MV-4-11 (cell line): ENCODE measurements at regions not wholly inside any gene's neighbourhood (a gene's known extent, or its start where the extent isn't known, plus 50 kb on each side); places are given as distances from the start of the nearest gene placed in this dataset.
"Not testable (repeated sequence)": the region's sequence is repeated elsewhere in the genome, so short reads cannot be mapped to it uniquely, and the experiment has no call there.

ENCODE experiments used
- DNase-seq: peaks from one replicate; lab custom pipeline; 2025; lab: John Stamatoyannopoulos, UW

DNA sequence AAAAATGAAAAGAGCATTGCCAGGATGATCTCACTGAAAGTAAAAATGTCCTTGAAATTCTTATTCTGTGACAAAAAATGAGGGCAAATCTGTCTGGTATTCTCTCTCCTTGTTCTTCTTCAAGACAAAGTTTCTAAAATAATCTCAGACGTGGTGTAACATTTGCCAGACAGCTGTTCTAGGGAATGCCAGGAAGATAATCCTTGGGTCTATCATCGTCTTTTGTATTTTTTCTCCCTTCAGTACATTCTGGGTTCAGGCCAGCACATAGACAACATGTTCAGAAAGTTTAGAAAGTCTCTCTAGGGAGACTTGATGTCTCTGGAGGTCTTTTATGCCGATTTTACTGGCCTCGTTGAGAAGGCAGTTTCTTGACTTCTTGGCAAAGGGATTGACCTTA is 121.2 kb upstream of the HES1 start:
- DNase-seq: no peak

DNA sequence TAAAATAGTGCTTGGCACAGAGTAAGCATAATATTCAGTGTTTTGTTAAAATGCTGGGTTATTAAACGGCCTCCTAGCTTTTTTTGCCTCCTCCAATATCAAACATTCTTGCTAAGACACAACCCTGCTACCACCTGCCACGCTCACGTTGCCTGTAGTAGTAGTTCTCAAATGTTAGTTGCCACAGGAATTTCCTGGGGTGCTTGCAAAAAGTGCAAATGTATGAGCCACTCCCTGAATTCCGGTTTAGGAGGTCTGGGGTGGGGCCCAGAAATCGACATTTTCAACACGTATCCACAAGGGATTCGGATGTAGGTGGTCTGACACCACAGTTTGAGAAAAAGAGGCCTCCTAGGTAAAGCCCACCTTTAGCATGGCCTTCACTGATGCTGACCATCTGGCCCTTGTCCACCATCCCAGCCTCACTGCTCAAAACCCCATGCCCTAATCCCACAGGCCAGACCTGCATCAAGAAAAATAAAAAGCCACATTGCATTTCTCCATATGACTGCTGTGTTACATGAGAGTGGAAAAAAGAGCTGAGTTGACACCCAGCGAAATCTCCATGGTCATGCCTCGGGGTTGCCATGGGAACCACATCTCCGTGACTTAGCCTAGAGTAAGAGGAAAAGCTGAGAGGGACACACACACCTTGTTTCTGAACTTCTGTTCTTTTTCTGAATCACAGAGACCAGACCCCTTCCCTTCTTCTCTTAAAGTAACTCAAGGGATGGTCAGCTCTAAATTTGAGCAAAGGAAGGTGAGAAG is 116.4 kb upstream of the HES1 start:
- no peak for DNase-seq

DNA sequence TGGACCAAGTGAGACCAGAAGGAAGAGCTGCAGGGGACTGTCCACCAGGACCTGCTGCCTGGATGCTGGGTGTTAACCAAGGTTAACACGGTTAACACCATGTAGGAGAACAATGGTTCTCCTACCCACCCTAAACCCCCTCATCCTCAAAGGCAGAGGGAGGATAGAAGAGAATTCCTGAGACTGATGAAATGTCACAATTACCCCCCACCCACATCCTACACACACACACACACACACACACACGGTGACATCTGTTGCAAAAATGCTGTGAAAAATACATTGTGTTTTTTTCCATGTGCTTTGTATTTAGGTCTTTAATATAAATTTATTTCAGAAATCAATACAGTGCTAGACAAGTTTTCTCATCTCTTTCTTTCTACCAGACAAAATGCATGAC is 113.9 kb upstream of the HES1 start:
- no peak for DNase-seq

DNA sequence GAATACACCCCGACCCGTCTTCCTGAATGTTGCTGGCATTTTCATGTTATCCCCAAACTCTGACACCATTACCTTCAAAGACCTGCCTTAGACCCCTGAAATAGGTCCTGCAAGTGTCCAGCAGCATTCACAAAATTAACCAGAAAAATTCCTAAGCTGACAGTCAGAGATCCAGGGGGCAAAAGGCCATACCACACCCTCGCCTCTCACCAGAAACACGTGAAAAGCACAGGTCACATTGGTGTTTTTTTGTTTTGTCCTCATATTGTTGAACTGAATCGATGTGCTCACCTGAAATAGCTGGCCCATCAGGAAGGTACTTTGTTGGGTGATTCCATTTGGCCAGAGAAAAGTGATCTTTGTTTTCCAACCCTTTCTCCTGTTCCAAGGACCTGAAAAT is 113.1 kb upstream of the HES1 start:
- no peak for DNase-seq

DNA sequence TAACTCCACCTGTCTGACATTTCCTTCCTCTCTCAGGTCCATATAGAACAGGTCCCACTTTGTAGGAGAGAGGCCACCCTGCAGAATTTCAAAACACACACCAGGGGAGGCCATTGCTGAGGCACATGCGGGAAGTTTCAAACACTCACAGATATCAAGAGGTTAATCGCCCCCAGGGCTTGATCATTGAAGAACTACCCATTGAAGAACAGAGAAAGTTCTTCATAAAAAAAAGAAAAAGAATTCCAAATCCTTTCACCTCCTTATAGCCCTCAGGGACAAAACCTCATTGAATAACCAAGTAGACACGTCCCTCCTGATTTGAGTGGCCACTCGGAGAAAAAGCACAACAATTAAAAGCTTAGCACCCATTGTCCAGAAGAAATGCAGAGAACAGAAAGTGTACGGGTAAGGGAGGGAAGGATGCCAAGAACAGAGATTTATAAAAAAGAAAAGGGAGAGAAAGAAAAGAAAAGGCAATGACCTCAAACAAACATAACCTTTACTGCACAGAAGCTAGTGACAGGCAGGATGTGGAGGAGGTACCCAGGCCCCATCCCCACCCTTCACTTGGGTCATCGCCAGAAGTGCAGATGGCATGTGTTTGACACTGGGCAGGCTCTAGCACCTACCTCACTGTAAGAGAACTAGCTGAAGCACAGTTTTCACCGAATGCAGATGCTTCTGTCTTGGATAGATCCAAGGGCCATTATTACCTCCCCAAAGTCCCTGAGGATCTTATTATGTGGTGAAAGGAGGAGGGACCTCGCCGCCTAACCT is 112.3 kb upstream of the HES1 start:
- DNase-seq: no peak

DNA sequence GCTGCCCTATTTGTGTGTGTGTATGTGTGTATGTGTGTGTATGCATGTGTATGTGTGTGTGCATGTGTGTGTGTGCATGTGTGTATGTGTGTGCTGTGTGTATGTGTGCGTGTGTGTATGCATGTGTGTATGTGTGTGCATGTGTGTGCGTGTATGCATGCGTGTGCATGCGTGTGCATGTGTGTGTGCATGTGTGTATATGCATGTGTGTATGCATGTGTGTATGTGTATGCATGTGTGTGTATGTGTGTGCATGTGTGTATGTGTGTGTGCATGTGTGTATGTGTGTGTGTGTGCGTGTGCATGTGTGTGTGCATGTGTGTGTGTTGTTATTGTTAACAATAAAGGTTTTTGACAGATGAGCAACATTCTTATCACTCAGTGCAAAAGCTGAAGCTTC is 110.8 kb upstream of the HES1 start:
- DNase-seq: no peak

DNA sequence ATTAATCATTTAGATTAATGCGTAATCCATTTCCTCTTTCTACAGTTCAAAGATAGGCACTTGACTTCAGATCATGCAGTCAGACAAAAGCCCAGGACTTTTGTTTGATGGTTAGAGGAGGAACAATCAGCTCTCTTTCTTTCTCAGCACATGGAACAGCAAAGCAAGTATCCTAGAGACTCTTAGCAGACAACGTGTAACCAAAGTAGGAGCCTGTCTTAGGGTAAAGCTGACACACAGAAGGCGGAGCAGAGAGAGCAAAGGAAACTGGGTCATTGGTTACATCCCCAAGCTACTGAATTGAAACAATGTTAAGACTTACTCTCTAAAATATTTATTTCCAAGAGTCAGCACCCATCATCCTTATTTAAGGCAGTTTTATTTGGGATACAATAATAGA is 110.0 kb upstream of the HES1 start:
- DNase-seq: no peak

DNA sequence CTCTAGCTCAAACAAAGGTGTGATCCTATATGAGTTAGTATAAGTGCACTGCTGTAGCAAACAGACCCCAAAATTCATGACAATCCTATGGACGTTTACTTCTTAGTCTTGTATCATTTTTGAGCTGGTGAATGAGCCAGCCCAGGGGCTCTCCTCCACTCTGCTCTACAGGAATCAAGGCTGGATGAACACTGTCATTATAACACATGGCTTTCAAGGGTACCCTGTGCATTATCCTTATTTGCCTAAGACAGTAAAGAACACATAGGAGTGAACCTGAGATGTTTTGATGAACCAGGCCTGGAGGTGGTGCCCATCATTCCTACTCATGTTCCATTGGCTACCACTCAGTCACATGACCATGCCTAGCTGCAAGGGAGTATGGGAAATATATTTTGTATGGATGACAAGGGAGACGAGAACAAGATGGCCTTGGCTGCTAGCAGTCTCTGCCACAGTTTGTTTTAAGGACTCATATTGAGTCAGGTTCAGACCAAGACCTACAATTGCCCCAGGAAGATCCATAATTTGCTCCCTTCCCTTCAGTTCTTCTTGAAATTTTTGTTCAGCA is 107.4 kb upstream of the HES1 start:
- no peak for DNase-seq

DNA sequence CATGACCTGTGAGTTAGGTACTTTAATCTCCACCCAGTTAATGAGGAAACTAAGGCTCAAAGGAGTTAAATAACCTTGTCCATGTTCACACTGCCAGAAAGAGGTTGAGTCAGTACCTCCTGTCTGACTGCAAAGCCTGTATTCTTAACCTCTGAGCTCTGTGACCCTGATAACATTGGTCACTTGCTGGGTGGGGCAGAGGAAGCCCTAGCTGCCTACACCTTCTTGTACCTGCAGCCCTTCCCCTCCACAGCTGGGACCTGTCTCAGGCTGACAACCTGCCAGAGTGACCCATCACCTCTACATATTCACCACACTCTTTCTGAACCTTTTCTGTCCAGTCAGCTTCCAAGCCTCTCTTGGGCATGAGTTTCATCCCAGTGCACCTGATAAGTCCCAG is 106.1 kb upstream of the HES1 start:
- DNase-seq: no peak

DNA sequence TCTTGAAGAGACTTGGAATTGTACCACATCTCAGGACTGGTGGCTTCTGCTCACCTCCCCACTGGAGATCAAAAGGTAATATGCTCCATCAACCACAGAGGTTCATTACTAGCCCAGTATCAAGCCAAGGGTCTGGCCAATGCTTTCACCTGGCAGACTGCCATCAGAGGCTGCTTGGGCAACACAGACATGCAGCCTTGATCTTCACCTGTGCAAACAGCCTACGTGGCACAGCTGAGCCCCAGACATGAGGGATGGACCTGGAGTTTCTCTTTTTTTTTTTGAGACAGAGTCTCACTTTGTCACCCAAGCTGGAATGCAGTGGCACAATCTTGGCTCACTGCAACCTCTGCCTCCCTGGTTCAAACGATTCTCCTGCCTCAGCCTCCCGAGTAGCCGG is 105.6 kb upstream of the HES1 start:
- DNase-seq: no peak

DNA sequence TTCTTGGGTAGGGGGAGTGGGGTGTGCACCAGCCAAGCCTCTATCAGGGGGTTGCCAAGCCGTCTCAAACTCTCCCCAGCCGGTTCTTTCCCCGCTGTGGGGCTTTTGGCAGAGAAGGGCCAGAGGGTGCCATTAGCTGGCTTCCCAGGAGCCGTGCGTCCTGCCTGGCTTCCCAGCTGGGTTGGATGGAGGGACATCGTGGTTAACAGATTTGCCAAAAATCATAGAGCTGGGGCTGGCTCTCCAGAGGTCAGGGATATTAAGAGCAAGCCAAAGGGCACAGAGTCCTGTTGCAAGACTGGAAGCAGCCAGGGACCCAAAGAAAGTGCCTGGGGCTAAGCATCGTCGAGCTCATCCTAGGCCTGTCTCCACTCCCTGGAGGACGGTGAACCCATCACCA is 104.6 kb upstream of the HES1 start:
- no peak for DNase-seq

DNA sequence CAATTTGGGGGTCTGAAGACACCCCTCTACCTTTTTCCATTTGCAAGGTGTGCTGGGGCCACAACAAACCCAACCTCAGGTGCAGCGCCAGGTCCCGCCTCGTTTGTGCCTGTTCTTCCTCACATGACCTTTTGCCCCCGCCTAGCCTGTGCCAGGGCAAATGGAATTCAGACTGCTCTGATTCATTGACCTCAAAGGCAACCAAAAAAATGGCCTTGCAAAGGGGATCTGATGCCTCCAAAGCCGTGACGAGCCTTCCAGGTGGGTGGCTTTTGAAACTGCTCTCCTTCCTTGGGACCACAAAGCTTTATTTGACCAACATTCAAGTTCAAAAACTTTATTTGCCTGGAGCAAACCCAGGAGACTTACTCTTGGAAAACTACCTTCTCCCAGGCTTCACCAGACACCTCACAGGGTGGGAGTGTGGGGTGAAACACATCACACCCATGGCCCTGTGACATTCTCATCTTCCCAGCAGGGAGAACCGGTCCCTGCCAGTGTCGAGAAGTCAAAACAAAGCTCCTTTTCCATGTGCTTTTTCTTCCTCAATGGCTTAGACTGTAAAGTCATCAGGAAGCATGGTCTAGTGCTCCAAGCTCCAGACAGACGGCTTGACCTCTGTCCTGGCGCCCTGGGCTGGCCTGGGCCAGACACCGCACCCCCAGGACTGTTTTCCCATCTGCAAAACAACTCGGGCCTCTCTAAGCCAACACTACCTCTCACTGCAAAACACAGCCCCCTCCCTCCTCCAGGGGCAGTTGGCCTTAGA is 103.9 kb upstream of the HES1 start:
- DNase-seq: no peak

DNA sequence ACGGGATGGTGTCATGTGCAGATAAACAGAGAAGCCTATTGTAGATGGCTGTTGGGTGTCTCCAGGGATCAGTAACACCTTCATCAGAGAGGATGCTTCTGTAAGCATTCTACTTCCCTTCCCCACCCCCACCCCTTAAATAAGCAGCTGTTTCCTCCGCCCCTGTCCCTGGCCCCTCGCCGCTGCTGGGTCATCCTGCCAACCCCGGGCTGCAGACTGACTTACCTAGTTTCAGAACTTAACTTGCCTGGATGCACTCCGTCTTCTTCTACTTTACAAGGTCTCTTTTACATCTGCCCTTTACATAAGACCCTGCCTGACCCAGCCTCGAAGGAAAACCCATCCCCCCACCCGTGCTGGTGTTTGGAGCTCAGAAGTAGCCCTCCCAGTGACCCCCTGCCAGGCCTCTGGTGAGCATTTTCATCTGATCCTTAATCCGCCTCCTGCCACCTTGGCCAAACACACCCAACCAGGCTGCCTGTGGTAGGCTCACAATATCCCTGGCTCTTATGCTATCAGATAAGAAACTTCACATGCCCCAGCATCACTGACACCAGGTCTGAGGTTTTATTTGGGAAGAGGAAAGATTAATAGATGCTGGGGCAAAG is 103.0 kb upstream of the HES1 start:
- no peak for DNase-seq

DNA sequence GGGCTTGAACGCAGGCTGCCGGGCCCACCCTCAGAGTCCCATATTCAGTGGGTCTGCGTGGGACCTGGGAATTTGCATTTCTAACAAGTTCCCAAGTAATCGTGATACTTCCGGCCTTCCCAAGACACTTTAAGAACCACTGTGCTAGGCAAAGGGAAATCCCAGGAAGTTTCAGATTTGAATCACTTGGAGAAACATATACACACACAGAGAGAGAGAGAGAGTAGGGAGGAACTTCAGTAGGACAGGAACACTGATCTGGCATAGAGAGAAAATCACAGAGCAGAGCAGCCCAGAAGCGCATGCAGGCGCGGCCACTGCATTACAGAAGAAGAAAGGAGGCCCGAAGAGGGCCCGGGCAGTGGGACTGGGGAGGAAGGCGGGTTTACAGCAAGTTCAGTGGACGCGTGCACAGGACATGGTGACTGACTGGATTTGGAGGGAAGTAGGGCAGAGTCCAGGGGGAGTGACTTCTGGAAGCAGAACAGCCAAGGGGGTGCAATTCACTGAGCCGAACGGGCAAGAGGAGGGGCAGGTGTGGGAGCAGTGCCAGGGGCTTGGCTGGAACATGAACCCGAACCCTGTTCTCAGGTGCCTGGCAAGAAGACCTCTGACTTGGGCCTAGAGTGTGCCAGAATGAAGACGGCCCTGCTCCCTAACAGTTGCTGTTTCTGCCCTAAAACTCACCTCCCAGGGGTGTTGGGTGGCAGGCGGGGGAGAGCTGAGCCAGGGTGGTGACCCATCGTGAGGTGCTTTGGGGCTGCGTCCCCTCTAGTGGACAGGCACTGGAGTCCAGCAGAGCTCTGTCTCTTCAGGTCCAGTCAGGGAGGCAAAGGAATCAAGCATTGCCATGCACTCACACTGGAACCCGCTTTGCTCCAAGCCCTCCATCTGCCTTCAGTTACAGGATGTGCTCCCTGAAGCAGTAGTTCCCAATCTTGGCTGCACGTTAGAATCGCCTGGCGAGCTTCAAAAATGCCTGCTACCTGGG is 101.3 kb upstream of the HES1 start:
- no peak for DNase-seq

DNA sequence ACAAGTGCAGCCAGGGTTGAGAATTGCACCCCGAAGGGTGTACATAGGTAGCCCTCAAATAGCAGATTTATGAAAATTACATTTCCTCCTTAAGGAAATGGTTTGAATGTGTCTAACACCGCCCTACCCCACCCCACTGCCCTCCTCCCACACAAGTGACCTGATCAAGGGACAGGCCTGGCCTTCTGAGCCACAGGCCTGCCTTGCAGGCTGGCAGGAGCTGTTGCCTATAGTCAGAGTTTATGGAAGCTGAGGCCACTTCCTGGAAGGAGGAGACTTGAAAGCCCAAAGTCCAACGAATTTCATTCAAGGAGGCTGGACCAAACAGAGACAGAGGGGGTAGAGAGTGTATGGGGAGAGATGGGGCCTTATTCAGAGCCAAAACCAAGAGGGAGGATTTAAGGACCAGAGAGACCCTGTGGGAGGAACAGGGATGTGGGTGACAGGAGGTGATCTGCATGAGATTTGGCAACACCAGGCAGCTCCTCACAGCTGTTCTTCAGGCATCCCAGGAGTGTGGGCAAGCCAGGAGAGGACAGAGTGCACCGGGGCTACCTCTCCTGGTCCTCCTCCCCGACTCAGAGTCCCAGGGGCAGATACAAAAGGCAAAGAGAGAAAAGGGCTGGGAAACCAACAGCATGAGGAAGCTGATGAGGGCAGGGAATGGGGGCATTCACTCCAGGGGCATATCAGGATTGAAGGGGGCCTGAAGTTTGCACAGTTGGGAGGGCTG is 100.4 kb upstream of the HES1 start:
- no peak for DNase-seq

DNA sequence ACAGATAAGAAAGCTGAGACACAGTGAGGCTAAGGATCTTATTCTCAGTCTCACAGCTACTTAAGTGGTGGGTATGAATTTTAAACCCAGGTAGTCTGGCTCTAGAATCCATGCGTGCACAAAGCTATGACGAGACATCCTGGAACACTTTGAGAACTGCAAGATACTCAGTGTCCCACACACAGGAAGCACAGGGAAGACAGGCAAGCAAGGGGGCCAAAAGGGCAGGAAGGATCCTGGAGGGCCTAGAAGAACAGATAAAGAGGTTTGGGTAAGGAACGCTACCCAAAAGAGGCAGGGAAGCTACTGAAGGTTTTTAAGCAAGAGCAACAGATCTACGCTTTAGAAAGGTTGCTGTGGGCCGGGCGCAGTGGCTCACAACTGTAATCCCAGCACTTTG is 99.1 kb upstream of the HES1 start:
- no peak for DNase-seq

DNA sequence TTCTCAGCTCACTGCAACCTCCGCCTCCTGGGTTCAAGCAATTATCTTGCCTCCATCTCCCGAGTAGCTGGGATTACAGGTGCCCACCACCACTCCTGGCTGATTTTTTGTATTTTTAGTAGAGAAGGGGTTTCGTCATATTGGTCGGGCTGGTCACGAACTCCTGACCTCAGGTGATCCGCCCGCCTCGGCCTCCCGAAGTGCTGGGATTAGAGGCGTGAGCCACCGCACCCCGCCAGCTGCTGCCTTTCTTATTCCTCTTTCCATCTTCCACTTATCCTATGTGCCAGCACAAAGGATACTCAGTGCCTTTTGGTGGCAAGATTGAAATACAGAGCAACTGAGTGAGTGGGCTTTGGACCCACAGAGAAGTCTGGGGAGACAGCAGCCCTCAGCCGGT is 97.6 kb upstream of the HES1 start:
- DNase-seq: not testable (repeated sequence)

DNA sequence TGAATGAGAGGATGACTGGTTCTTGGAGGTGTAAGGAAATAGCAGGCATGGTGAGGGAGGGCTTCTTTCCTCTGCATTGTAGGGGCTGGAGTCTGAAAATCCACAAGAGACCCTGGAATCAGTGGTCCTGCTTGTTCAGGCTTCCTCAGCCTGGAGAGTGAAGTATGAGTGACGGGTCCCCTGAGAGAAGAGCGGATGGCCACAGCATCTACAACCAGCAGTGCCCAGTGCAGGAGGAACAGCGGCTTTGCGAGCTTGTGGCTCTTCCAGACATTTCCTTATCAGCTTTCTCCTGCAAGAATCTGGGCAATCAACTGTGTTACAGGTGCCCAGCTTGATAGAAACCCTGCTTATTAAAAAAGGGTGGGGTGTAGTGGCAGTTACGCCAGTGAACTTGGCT is 97.0 kb upstream of the HES1 start:
- DNase-seq: no peak

DNA sequence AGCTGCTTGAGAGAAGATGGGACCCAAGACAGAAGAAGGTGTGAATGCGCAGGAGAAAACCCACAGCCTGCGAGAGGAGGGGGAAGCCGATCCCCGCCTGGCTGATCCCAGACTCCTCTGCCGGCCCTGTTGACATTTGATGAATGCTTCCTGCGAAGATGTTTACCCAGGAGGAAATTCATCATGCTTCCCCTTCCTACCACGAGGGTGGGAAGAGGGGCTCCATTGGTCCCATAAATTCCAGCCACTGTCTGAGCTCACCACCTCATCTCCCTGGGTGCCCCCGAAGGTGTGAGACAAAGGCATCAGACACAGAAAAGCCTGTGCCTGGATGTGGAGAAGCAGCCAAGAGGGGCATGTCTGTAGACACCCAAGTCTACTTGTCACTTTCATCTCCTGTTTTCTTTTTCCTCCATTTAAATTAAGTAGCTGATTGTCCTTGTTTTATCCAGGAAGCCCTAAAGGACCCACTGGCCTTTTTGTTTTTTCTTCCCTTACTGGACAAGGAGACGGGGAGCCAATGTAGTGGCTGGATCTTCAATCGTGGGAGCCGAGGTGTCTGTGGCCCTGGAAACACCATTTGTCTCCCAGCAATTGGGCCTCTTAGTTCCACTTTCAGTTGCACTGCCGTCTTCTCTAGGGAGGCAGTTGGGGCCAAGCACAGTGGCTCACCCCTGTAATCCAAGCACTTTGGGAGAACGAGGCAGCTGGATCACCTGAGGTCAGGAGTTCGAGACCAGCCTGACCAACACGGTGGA is 95.3 kb upstream of the HES1 start:
- peak; percentile 24 for DNase-seq

DNA sequence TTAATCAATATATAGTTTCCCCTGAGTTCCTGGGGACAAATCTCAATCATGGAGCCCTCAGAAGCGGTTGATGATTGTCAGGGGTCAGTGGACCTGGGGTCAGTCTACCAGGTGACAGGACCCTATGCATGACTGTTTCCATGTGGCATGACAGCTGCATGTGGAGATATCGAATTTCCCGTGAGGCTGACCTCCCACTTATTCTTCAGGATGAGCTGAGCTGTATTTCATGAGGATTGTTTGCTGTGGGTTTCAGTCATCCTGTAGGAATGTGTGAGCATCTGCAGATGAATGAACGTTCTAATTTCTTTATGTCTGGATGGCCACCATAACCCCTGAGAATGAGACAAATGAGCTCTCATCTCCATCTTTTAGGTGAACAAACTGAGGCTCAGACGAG is 93.0 kb upstream of the HES1 start:
- DNase-seq: no peak
